ENCODE measurements at regions not wholly inside any gene's neighbourhood (a gene's known extent, or its start where the extent isn't known, plus 50 kb on each side); places are given as distances from the start of the nearest gene placed in this dataset.
A peak's percentile ranks its signal among the peaks of the same experiment; 100 is the strongest.
"Not testable (repeated sequence)": the region's sequence is repeated elsewhere in the genome, so short reads cannot be mapped to it uniquely, and the experiment has no call there.

DNA sequence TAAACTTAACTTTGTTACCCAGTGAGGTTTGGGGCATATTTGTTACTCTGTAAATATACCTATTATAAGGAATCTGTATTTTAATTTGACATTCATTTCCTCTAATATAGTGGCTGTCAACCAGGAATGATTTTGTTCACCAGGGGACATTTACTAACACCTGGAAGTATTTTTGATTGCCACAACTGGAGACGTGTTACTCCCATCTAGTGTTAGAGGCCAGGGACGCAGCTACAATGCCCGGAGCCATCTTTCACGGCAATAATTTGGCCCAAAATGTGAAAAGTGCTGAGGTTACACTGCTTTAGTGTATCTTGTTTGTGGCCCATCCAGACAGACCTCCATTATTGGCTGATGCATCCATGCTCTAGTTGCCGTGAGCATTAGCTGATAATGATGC lies 881.3 kb upstream of the ATXN7L3B start:
- DNase-seq (ENCODE audit: low spot score): no peak
- TF ChIP-seq, protein P1, sequence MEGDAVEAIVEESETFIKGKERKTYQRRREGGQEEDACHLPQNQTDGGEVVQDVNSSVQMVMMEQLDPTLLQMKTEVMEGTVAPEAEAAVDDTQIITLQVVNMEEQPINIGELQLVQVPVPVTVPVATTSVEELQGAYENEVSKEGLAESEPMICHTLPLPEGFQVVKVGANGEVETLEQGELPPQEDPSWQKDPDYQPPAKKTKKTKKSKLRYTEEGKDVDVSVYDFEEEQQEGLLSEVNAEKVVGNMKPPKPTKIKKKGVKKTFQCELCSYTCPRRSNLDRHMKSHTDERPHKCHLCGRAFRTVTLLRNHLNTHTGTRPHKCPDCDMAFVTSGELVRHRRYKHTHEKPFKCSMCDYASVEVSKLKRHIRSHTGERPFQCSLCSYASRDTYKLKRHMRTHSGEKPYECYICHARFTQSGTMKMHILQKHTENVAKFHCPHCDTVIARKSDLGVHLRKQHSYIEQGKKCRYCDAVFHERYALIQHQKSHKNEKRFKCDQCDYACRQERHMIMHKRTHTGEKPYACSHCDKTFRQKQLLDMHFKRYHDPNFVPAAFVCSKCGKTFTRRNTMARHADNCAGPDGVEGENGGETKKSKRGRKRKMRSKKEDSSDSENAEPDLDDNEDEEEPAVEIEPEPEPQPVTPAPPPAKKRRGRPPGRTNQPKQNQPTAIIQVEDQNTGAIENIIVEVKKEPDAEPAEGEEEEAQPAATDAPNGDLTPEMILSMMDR (IDR thresholded peaks at IDR 0.05): no peak
- Mint-ChIP-seq H3K36me3 (ENCODE audit: low read depth) (no peaks in the 10 kb centered on the region), H3K4me1 (ENCODE audit: low read depth) (no peaks in the 10 kb centered on the region), H3K9me3 (ENCODE audit: low read depth) (peaks cover 13% of the 10 kb centered on the region), H3K27me3 (ENCODE audit: low read depth) (no peaks in the 10 kb centered on the region), H3K4me3 (ENCODE audit: unreplicated experiment) (no peak overlapping the region), H3K27ac (ENCODE audit: unreplicated experiment) (no peak overlapping the region)

DNA sequence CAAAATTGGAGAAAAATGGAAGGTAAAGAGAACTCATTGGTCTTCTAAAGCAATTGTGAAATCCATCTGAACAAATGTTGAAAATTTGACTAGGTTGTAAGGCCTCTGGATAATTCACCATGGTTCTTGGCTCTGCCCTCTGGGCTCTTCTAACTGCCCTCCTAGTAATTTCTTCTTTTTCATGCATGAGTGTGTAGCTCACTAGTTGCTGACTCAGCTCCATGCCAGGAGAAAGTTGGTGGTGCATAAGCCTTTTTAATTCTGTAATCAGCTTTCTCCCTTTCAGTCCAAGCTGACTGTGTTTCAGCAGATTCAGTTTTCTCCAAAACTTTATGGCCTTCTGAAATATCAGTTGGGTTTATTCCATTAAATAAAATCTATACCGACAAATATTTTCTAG lies 877.8 kb upstream of the ATXN7L3B start:
- H3K9me3 Mint-ChIP-seq (ENCODE audit: low read depth): no peaks in the 10 kb centered on the region
- H3K27me3 Mint-ChIP-seq (ENCODE audit: low read depth): no peaks in the 10 kb centered on the region
- DNase-seq (ENCODE audit: low spot score): no peak

DNA sequence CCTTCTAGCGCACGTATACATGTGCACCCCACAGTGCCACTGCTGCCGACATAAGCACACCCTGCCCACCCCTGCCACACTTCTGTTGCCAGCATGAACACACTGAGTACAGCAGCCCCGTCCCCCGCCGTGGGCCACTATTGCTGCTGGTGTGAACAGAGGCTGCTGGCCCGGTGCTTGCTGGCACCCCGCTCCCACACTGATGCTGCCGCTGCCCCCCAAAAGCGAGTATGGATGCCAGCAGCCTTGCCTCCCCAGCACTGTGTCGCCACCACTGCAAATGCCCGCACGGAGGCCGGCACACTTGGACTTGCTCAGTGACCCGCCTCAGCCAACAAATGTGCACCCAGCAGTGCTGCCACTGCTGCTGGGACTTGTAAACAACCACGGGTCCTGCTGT lies 872.4 kb upstream of the ATXN7L3B start:
- peak; percentile 80 for DNase-seq (ENCODE audit: low spot score)
- no peaks in the 10 kb centered on the region for H3K4me1 Mint-ChIP-seq (ENCODE audit: low read depth)
- no peaks in the 10 kb centered on the region for H3K9me3 Mint-ChIP-seq (ENCODE audit: low read depth)
- no peak overlapping the region for H3K4me3 Mint-ChIP-seq (ENCODE audit: unreplicated experiment)
- H3K36me3 Mint-ChIP-seq (ENCODE audit: low read depth): no peaks in the 10 kb centered on the region
- TF ChIP-seq, protein P1 (IDR thresholded peaks at IDR 0.05): no peak
- peaks cover 5% of the 10 kb centered on the region for H3K27me3 Mint-ChIP-seq (ENCODE audit: low read depth)
- H3K27ac Mint-ChIP-seq (ENCODE audit: unreplicated experiment): no peak overlapping the region

More for the DNA sequence above, 877.8 kb upstream of the ATXN7L3B start:
- Mint-ChIP-seq H3K36me3 (ENCODE audit: low read depth) (no peaks in the 10 kb centered on the region), H3K4me3 (ENCODE audit: unreplicated experiment) (no peak overlapping the region), H3K4me1 (ENCODE audit: low read depth) (no peaks in the 10 kb centered on the region), H3K27ac (ENCODE audit: unreplicated experiment) (no peak overlapping the region)
- TF ChIP-seq, protein P1 (IDR thresholded peaks at IDR 0.05): no peak

DNA sequence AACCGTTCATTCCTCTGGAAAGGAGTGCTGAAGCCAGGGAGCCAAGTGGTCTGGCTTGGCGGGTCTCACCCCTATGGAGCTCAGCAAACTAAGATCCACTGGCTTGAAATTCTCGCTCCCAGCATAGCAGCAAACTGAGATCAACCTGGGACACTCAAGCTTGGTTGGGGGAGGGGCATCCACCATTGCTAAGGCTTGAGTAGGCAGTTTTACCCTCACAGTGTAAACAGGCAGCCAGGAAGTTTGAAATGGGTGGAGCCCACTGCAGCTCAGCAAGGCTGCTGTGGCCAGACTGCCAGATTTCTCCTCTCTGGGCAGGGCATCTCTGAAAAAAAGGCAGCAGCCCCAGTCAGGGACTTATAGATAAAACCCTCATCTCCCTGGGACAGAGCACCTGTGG lies 866.1 kb upstream of the ATXN7L3B start:
- H3K27me3 Mint-ChIP-seq (ENCODE audit: low read depth); H3K9me3 Mint-ChIP-seq (ENCODE audit: low read depth); H3K4me1 Mint-ChIP-seq (ENCODE audit: low read depth); H3K36me3 Mint-ChIP-seq (ENCODE audit: low read depth); H3K4me3 Mint-ChIP-seq (ENCODE audit: unreplicated experiment); DNase-seq (ENCODE audit: low spot score); H3K27ac Mint-ChIP-seq (ENCODE audit: unreplicated experiment): not testable (repeated sequence)

DNA sequence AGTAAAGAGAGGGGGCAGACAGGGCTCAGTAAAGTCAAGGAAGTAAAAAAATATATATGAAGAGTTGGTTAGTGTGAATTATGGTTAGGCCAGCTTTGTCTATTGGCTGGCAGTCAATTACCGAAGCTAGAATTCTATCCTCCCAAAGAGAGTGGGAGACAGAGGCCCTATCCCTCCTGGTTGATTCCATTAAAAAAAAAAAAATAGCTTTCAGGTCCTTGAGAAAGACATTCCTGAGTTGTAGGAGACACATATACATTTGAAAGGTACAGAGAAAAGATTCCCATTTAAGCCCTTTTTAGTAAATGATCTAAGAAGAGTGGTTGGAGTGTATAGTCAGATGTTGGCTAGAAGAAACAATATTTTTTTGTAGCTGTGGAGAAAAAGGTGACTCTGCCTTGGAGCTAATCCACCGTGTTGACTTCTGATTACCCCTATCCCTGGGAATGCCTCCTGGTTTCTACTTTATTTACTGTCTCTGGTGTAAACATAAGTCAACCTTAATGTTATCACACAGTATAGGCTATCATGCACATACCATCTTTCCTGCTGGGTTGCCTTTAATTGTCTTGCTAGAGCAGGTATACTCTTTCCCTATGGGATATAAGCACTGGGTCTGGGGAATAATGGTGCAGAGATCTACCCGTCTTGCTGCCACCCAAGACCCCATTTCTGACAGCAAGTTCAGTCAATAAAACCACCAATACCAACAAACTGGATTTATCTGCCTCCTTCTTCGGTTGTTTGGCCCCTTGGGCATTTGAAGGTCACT lies 859.9 kb upstream of the ATXN7L3B start:
- DNase-seq (ENCODE audit: low spot score): no peak
- Mint-ChIP-seq H3K4me1 (ENCODE audit: low read depth) (no peaks in the 10 kb centered on the region), H3K36me3 (ENCODE audit: low read depth) (no peaks in the 10 kb centered on the region), H3K27me3 (ENCODE audit: low read depth) (no peaks in the 10 kb centered on the region), H3K9me3 (ENCODE audit: low read depth) (no peaks in the 10 kb centered on the region), H3K27ac (ENCODE audit: unreplicated experiment) (no peak overlapping the region), H3K4me3 (ENCODE audit: unreplicated experiment) (no peak overlapping the region)
- TF ChIP-seq, protein P1 (IDR thresholded peaks at IDR 0.05): no peak

DNA sequence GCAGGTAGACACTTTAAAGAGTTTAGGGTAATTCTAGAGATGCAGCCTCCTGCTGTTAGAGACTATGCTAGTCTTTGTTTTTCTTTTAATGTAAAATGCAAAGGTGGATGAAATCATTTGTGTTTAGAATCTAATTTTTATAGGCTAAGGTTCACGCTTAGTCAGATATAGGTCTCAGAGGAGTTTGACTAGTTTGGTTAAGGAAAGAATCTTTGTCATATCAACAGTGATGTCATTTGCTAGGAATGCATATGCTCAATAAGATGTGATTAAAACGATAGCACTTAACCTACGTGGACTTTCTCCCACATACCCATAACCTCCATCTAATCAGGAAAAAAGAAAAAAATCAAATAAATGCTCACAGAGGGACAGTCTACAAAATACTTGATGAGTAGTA lies 859.3 kb upstream of the ATXN7L3B start:
- Mint-ChIP-seq H3K4me1 (ENCODE audit: low read depth) (no peaks in the 10 kb centered on the region), H3K27ac (ENCODE audit: unreplicated experiment) (no peak overlapping the region), H3K36me3 (ENCODE audit: low read depth) (no peaks in the 10 kb centered on the region), H3K27me3 (ENCODE audit: low read depth) (no peaks in the 10 kb centered on the region), H3K9me3 (ENCODE audit: low read depth) (no peaks in the 10 kb centered on the region), H3K4me3 (ENCODE audit: unreplicated experiment) (no peak overlapping the region)
- TF ChIP-seq, protein P1 (IDR thresholded peaks at IDR 0.05): no peak
- DNase-seq (ENCODE audit: low spot score): no peak

All from chondrocyte (in vitro differentiated cells).